Stimulated activated naive CD4-positive, alpha-beta T cell treated with Interleukin-2 at 50 U/mL for 16 hours (primary cell): ENCODE measurements at regions not wholly inside any gene's neighbourhood (a gene's known extent, or its start where the extent isn't known, plus 50 kb on each side); places are given as distances from the start of the nearest gene placed in this dataset.

ENCODE experiments used
- DNase-seq: peaks from one replicate; lab custom pipeline; 2025; lab: John Stamatoyannopoulos, UW

DNA sequence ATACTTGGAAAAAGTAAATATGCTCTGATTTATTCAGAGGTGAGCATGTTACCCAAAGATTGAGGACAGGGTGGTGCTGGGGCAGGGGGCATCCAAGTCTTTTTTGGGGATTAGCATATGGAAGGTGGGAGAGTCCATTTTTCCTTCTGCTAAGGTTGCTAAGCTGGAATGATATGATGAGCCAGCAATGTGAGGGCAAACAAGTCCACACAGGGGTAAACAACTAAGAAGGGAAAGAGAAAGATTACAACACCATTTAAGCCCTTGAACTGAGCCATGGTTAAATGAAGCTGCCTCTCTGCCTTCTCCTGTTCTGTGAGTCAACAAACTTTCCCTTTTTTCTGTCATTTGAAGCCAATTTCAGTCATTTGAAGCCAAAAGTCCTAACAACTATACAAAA lies 89.0 kb downstream of the RPL22L1 start:
- DNase-seq, result no peak

DNA sequence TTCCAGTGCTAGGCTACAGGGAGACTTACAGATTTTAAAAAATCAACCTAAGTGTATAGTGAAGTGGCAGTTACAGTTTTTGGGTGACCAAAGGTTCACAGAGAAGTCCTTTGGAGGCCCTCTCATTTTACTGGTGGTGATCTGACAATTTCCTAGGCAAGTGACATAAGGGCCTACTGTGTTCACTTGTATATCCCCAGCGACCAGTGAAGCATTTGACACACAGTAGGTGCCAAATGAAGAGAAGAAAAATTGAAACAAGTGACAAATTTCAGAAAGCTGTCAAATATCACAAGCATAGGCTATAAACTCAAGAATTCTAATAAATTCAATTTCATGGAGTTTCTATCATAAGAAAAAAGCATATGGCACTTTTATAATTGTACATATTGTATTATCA lies 89.5 kb downstream of the RPL22L1 start:
- DNase-seq, result no peak

DNA sequence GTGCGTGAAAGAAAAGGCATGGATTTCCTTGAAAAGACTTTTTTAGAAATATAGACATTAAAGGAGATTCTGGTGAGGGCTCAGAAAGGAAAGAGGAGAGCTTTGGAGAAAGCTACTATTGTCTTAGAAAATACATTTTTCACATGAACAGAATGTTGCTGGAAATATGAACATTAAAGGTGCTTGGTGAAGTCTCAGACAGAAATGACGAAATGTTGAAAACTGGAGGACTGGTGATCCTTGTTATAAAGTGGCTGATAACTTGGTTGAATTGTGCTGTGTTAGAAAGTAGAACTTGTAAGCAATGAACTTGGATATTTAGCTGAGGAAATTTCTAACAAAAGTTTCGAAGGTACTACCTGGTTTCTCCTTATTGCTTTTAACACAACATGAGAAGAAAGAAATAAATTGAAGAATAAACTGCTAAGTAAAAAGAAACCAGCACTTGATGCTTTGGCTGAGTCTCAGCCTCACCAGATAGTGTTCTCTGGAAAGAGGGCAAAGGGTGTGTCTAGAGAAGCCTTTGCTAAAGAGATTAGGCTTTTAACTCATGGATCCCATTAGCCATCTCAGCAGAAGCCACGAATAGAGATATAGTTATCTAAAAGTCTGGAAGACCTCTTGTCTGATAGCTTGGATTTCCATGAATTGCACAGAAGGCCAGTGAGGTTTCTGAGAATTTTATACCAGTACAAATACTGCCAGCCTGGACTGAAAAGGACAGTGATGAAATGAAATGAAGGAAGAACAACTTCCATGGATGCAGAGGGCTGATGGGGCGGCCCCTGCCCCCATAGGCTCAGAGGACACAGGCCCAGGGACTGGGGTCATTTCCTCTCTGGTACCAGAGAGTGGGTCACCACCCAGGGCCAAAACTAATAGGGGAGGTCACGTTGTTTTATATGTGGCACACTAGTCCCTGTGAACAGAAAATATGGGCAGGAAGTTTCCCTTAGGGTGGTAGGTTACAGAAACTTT lies 91.5 kb downstream of the RPL22L1 start:
- no peak for DNase-seq

DNA sequence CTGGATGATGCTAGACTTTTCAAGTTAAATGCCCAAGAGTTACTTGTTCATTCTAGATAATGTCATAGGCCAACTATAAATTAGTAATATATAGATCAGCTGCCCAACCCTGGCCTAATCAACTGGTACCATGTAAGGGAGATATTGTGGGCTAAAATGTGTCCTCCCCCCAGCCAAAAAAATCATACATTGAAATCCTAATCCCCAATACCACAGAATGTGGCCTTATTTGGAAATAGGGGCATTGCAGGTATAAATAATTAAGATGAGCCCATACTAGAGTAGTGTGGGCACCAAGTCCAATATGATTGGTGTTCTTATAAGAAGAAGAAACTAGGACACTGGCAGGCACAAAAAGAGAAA lies 92.5 kb downstream of the RPL22L1 start:
- DNase-seq, result no peak

DNA sequence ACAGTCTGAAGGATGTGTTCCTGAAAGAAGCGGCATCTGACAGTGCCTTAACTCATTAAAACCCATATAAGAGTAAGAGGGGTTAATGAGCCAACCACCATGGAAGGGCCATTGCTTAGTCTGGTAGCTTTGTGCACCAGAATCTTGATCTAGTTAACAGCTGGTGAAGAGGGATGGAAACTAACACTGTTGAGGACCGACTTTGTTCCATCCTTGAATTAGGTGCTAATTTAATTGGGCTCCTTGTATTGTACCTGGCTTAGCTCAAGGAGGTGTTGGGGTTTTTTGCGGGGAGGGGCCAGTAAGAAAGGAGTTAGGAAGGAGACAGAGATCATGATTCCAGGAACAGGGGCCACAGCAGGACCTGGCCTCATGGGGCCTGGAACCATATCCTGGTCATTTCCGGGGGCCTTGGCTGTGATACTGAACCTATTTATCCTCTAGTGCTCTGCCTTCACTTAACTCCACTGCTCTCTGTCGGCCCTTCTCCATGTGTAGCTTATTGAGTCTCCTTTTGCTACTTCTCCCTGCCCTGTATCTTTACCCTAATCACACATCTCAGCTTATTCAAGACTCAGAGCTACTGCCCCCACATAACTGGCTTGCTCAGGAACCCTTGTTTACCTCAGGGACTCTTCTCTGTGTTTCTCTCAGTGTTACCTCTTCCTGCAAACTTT lies 93.0 kb downstream of the RPL22L1 start:
- no peak for DNase-seq

DNA sequence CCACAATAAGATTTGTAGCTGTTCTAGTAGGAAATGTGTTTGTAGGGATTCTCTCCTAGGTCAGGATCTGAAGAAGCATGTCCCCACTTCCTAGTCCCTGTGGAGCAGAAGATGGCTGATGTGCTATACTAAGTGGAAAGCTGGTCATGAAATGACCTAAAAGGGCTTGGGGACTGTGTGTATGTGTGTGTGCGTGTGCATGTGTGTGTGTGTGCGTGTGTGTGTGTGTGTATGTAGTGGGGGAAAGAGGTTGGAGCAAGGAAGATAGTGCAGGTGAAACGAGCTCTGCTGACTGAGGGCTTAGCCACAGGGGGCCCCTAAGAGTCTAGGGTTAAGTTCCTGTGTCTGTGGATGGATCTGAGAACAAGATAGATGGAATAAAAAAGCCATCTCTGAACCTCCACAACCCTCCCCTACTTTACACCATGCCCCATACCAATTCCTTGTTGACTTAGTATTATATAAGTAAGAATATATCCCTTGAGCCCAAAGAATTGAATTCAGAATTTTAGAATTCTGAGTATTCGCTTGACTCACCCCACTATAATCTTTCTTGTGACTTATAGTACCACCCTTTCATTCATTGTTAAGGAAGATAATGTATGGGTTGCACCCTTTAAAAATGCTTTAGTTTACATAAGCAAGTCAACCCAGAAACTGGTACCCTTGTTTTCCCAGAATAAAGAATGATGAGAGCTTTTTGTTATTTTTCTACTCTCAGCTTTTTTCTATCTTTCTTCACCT lies 96.1 kb downstream of the RPL22L1 start:
- no peak for DNase-seq

DNA sequence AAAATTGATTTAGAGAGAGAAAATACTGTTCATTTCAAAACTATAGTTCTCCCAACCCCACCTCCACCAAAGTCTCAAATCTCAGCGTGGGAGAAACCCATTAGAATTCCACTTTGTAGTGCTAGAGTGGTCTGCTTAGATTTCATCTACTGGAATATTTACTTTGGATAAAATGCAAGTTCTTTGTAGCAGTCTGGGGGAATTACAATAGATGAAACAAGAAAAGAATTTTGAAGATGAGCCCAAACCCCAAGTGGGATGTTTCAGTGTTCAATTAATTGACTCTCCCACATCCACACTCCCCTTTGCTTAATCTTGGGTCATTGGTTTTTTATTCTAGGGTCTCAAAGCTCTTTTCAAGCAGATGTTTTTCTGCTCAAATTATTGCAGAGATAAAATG lies 97.8 kb downstream of the RPL22L1 start:
- no peak for DNase-seq

DNA sequence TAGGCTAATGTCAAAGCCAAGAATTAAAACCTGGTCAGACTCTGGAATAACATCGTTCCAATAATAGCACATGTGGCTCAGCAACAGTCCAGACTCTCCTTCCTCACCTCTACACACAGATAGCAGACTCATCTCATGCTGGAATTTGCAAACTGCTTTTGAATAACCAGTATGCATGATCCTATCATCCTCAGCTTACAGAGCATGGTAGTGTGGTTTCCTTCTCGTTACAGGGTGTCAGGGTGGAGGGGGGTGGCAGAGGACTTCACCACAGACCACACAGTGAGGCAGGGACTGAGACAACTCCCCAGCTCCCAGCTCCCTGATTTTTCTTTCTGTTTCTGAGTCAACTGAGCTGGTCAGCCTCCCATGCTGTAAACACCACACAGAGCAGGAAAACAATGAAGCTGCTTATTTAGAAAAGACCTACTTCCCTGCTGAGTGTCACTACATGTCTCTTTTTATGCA lies 101.6 kb downstream of the RPL22L1 start:
- DNase-seq, result no peak

DNA sequence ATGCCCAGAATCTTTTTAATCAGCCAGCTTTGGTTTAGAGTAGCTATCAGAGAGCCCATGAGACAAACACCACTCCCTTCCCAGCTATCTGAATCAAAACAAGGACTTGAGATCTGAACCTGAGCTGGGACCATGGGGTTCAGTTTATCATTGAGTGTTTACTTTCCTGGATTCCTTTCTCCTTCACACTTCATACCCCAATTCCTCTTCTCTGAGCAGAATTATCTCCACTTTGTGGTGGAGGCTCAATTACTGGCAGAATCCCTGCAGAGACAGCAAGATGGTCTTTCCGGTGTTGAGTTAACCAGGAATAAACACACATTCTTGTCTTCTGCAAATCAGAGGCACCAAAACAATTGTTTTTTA lies 102.4 kb downstream of the RPL22L1 start:
- DNase-seq, result no peak

DNA sequence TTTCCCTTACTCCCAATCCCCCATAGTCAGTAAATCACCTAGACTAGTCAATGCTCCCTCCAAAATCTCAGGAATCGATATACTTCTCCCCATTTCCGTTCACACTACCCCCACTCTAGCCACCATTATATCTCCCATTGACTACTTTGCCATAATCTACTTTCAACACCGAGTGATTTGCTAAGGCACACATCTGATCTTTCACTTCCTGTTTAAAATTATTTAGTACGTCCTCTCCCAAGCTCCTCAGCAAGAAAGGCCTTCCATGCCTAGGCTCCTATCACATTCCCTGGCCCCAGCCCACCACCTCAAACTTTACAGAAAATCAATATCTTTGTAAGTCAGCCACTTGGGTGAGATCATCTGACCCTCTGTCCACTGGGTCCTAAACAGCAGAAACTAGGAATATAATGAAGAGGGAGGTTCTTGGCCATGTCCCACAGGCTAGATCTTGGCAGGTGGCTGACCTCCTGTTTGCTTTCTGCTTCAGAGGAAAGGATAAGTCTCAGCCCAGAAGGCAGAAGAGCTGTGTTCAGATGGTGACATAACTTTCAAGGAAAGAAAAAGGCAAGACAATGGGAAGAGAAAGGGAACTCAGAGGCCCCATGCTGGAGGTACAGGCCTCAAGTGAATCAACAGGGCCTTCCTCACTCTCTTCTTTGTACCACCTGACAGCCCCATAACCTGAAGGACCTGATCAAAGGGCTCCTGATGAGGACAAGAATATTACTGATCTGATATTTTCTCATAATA lies 103.0 kb downstream of the RPL22L1 start:
- no peak for DNase-seq

DNA sequence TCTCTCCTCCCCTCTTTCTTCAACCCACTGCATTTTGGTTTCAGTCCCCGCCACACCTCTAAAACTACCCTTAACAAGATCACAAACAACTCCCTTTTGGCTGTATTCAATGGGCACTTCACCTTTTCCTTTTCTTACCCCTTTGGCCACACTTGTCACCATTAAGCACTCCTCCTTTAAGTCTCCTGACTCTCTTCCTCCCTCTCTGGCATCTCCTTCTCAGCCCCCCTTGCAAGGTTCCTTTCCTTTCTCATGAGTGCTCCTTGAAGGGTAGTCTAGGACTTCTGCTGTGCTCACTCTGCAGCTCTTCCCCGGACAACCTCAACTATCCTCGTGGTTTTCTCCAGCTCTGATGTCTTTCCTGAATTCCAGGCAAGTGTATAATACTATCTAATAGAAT lies 103.7 kb downstream of the RPL22L1 start:
- DNase-seq, result no peak

DNA sequence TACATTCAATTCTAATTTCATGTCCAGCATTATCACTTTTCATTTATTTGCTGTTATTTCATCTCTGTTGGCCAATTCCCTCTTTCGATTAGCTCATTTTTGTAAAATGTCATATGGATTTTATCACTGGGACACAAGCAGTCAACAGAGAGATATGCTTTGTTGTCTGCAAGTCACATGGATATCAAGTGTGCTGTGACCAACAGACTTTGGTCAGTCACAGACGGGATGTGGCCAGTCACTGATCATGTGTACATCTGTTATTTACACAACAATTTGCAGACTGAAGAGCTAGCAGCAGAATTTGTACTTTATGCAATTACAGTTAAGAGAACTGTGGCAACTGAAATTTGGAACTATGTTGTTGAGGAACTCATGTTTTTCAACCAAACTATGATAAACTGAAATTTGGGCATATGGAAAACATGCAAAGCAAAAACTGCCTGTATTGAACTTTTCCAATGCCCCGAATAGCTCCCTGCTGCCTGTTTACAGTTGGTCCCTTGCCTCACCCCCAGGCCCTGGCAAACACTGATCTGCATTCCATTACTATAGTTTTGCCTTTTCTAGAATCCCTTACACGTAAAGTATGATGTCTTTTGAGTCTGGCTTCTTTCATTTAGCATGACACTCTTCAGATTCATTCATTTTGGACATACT lies 104.4 kb downstream of the RPL22L1 start:
- DNase-seq, result no peak

DNA sequence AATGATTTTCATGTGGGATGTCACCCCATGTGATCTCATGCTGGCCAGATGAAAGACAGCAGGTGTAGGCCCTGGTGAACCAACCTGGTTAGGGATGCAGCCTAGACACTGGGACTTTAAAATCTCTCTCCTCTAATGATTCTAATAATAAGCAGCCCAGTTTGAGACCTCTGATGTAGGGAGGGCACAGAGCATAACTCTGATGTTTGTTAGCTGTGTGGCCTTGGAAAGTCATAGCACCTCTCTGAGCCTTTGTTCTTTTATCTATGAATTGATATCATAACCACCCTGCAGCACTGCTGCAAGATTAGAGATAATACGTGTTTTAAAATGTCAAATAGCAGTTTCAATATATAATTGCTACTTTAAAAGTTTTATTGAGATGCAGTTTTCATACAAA lies 106.0 kb downstream of the RPL22L1 start:
- DNase-seq, result no peak

DNA sequence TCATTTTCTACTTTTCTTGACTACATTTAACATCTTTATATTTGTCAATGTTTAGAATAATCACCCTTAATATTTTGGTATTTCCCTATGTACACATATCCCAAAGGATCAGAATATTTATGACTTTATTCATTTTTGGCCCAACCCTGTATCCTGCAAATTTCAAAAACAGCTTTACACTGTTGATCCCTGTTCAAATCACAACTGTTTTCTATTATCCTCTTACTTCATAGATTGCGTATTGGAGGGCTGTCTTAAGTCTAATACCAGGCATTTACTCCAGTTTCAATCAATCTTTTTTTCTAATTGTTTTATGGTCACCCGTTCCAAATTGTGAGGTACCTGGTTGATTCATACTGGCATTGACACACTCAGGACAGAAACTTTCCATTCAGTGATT lies 107.9 kb downstream of the RPL22L1 start:
- no peak for DNase-seq

DNA sequence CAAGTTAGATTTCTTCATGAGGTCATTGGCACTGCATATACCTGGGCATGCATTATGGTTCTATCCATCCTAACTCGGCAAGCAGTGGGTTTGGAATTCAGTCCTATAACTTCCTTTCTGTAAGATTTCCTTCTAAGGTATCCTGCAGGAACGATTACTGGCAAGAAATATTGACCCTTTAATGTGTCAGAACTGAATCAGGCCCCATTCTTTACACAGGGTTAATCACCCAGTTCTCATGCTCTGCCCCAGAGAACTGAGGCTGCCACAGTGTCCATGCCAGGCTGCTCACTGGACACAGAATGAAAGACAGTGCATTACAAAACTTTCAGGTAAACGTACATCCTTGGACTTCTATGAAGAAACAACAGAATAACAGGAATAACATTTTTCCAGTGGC lies 108.9 kb downstream of the RPL22L1 start:
- no peak for DNase-seq

DNA sequence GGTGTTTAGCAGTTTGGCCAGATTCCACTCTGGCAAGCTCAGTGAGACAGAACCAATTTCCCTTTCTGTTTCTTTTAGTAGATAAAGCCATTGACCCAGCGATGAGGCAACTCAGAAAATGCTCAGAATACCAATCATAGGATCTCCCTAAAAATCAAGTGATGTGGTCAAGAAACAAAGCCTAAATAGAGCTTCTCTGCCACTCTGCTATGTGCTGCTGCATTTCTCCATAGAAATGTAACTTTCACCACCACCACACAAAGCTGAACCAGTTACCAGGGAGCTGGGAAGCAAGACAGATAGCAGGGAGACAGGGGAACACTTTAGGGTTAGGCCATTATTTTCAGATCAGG lies 109.8 kb downstream of the RPL22L1 start:
- DNase-seq, result no peak

DNA sequence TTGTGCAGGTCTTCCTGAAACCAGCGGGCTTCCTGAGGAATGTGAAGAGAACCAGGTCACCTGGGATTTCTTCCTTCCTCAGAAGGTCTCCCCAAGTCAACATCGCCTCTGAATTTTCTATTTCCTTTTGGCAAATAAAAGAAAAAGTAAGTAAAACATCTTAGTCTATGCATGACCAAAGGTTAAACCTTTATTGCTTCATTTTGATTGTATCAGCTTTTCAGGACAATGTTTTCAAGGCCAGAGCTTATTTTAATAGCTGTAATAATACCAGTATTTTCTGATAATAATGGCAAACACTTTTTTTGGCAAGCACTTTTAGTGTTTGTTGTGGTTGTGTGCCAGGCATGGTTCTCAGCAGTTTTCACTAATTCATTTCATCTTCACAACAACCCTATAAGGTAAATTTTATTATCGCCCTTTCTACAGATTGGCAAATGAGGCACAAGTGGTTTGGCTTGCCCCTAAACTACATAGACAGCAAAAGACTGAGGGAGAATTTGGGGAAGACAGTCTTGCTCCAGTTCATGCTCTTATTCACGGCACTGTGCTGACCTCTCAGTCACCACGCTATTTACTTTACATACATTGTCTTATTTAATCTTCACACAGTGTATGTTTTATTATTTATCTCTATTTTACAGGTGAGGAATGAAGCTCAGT lies 110.4 kb downstream of the RPL22L1 start:
- no peak for DNase-seq

DNA sequence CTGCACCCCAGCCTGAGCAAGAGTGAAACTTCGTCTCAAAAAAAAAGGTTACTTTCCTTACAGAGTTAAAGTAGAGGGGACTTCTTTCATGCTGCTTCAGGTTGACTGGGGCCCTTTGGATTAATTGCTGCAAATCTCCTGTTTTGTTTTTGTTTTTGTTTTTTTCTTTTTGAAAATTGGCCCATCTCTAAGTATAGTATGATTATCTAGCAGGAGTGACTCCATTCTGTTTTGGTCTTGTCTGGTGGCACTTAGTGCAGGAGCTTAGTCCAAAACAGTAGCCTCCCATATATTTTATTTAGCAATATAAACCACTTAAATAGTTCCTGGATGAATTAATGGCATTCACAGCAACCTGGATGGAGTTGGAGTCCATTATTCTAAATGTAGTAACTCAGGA lies 113.0 kb downstream of the RPL22L1 start:
- no peak for DNase-seq

DNA sequence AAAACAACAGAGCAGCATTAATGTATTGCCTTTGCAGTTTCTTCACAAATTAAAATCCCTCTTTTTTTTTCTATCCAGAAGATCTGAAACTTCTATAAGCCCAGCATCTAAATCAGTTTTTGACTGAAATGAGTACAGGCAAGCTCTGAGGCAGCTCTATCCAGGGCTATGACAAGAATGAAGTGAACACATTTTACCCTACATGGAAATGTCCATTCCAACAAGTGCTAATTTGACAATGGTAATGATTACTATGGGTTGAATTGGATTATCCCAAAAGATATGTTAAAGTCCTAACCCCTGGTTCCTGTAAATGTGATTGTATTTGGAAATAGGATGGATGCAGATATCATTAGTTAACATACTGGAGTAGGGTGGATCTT lies 115.7 kb downstream of the RPL22L1 start:
- DNase-seq, result no peak

DNA sequence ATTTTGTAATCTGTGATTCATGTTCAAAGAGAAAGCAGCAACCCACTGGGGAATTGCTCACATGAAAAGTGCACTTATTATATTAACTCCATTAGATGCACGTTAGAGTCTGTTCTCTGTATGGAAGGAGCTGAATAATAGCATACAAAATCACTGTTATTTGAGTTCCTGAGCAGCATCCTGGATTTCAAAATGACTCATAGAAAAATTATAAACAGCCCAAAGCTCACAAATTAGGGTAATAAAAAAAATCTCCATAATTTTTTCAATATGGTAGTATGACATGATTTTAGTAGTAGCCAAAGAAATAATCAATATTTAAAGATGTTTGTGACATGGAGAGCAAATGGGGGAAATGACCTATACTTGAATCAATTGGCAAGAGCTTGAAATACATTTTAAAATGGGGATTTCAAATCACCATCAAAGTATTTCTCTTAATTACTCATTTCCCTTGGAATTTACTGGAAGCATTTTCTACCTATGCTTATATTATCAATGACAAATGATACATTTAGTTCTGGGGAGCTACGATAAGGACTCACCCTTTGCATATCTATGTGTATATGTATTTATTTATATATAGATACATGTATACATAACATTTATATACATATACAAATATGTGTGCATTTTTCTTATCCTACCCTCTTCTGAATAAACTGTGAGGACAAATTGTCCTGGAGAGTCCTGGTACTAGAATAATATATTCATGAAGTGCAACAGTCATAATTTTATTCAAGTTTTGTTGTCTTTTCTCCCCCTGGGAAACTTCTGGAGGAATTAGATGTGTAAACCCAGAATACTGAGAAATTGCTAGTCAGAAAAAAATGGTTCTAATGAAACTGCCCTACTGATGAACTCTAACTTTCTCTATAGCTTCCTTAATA lies 116.3 kb downstream of the RPL22L1 start:
- DNase-seq, result no peak
